CD4-positive, alpha-beta T cell (primary cell): ENCODE measurements at regions not wholly inside any gene's neighbourhood (a gene's known extent, or its start where the extent isn't known, plus 50 kb on each side); places are given as distances from the start of the nearest gene placed in this dataset.

Source experiments
- ATAC-seq: fragments of 200-7000 bp; cut with Tn5 transposase; one replicate; pipeline ENCODE4 v1.10.0; 2022; ENCODE audit warnings: mild to moderate bottlenecking; ENCODE audit not compliant: poor library complexity
- CTCF ChIA-PET: fragments of 350-600 bp; sonication (Branson Sonifier 250); formaldehyde crosslinking; loops from one replicate; lab custom pipeline; 2021; ENCODE audit warnings: antibody characterized with exemption, inconsistent platforms; lab: Charles Lee
- POLR2A ChIA-PET: fragments of 350-600 bp; sonication (Branson Sonifier 250); formaldehyde crosslinking; loops from one replicate; lab custom pipeline; 2021; ENCODE audit warnings: antibody characterized with exemption, inconsistent platforms; lab: Charles Lee
- DNase-seq, 14 experiments: peaks; one replicate each; pipeline ENCODE4 v3.0.0-alpha.2; 2013 to 2020; ENCODE audit warnings: mixed read lengths in 2 of 14
- H3K27ac ChIP-seq, 2 donors: one replicate each; pipeline versions ENCODE4 v1.5.1 to v1.7.0; 2013; ENCODE audit warnings: low read length in 2 of 2, low read depth in 1 of 2, mild to moderate bottlenecking in 1 of 2
- H3K27me3 ChIP-seq, 2 experiments: 1 replicate in 1 of 2; 2 replicates in 1 of 2; pipeline versions ENCODE4 v1.6.1 to v1.7.0; 2013; ENCODE audit warnings: low read length in 2 of 2, control low read depth in 1 of 2, mild to moderate bottlenecking in 1 of 2, moderate library complexity in 1 of 2; ENCODE audit not compliant: insufficient read depth in 2 of 2, control insufficient read depth in 1 of 2
- H3K36me3 ChIP-seq: one replicate; pipeline ENCODE4 v1.6.1; 2013; ENCODE audit warnings: low read length, control low read depth; ENCODE audit not compliant: insufficient read depth
- H3K4me1 ChIP-seq: one replicate; pipeline ENCODE4 v1.6.1; 2013; ENCODE audit warnings: low read length, control low read depth; ENCODE audit not compliant: insufficient read depth
- H3K4me3 ChIP-seq: one replicate; pipeline ENCODE4 v1.5.1; 2013; ENCODE audit warnings: mild to moderate bottlenecking, low read length, moderate library complexity
- H3K9me3 ChIP-seq, 2 experiments: 1 replicate in 1 of 2; 2 replicates in 1 of 2; pipeline versions ENCODE4 v1.6.1 to v1.7.0; 2013; ENCODE audit warnings: low read length in 2 of 2, mild to moderate bottlenecking in 2 of 2, control low read depth in 1 of 2, moderate library complexity in 1 of 2; ENCODE audit not compliant: control insufficient read depth in 1 of 2, insufficient read depth in 1 of 2
- H3K27ac Mint-ChIP-seq: one replicate; pipeline ENCODE4 v1.8.0; 2020; ENCODE audit warnings: mixed read lengths
- H3K27me3 Mint-ChIP-seq: one replicate; pipeline ENCODE4 v1.8.0; 2021; ENCODE audit warnings: mixed read lengths
- H3K36me3 Mint-ChIP-seq: one replicate; pipeline ENCODE4 v1.8.0; 2021; ENCODE audit warnings: low read depth, mixed read lengths
- H3K4me1 Mint-ChIP-seq: one replicate; pipeline ENCODE4 v1.8.0; 2021; ENCODE audit warnings: low read depth, mixed read lengths
- H3K4me3 Mint-ChIP-seq: one replicate; pipeline ENCODE4 v1.8.0; 2020; ENCODE audit warnings: mild to moderate bottlenecking, mixed read lengths
- H3K9me3 Mint-ChIP-seq: one replicate; pipeline ENCODE4 v1.8.0; 2020; ENCODE audit warnings: mixed read lengths
- intact Hi-C, 2 experiments: fragments of 100-400 bp; cut with DNase I in 1 of 2; cut with micrococcal nuclease in 1 of 2; formaldehyde crosslinking; loops; one replicate each; pipeline versions ENCODE4 v1.15.1 to v1.9.0; 2023 to 2025; cut with DNase I, micrococcal nuclease
- TF ChIP-seq, protein P1 (sequence below): fragments of 200-600 bp; IDR thresholded peaks from one replicate; pipeline ENCODE4 v1.8.0; 2022; ENCODE audit warnings: antibody characterized with exemption, mild to moderate bottlenecking

DNA sequence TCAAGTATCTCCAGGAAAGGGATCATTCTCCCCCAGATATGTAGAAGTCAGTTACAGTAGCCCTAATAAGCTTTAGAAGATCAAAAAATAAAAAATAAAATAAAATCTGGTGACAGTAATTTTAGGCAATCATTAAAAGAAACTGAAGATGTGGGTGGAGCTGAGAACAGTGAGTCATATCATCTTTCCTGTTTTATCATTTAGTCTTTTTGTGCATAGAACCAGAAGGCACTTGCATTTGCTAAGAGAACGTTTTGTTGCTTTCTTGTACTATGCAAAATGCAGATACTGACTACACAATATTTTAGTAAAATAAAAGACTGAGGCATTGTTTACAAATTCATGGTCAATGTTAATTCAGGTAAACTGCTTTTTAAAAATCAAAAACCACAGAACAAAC lies 497.4 kb upstream of the EPHA7 start:
- peaks cover 12% of the 10 kb centered on the region for H3K9me3 Mint-ChIP-seq
- no peak overlapping the region for H3K4me3 Mint-ChIP-seq
- peaks cover 0 to 4% of the 10 kb centered on the region in 2 experiments for H3K9me3 ChIP-seq
- DNase-seq (no peak), ATAC-seq (no peak)
- TF ChIP-seq, protein P1, sequence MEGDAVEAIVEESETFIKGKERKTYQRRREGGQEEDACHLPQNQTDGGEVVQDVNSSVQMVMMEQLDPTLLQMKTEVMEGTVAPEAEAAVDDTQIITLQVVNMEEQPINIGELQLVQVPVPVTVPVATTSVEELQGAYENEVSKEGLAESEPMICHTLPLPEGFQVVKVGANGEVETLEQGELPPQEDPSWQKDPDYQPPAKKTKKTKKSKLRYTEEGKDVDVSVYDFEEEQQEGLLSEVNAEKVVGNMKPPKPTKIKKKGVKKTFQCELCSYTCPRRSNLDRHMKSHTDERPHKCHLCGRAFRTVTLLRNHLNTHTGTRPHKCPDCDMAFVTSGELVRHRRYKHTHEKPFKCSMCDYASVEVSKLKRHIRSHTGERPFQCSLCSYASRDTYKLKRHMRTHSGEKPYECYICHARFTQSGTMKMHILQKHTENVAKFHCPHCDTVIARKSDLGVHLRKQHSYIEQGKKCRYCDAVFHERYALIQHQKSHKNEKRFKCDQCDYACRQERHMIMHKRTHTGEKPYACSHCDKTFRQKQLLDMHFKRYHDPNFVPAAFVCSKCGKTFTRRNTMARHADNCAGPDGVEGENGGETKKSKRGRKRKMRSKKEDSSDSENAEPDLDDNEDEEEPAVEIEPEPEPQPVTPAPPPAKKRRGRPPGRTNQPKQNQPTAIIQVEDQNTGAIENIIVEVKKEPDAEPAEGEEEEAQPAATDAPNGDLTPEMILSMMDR = no peak
- no peaks in the 10 kb centered on the region for H3K4me1 Mint-ChIP-seq
- no peaks in the 10 kb centered on the region for H3K27me3 ChIP-seq
- CTCF ChIA-PET = no interaction called here
- H3K36me3 ChIP-seq = no peaks in the 10 kb centered on the region
- H3K4me3 ChIP-seq = no peak overlapping the region
- POLR2A ChIA-PET = no interaction called here
- no peak overlapping the region for H3K27ac ChIP-seq
- no peaks in the 10 kb centered on the region for H3K36me3 Mint-ChIP-seq
- no peaks in the 10 kb centered on the region for H3K4me1 ChIP-seq
- intact Hi-C loops = no loop called here
- no peaks in the 10 kb centered on the region for H3K27me3 Mint-ChIP-seq
- no peak overlapping the region for H3K27ac Mint-ChIP-seq

DNA sequence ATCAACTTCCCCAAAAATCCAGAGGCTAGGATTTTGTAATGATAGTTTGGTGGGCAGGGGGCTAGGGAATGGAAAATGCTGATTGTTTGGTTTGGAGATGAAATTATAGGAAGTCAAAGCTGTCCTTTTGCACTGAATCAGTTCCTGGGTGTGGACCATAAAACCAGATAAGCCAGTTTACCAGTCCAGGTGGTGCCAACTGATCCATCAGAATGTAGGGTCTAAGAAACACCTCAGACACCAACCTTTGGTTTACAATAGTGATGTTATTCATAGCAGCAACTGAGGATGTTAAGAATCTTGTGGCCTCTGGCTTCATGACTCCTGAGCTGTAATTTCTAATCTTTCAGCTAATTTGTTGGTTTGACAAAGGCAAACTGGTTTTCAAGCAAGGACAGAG lies 496.6 kb upstream of the EPHA7 start:
- Histone ChIP-seq H3K36me3 (no peaks in the 10 kb centered on the region), H3K27ac (no peak overlapping the region), H3K4me1 (no peaks in the 10 kb centered on the region), H3K4me3 (no peak overlapping the region), H3K27me3 (no peaks in the 10 kb centered on the region), H3K9me3 (peaks cover 0 to 4% of the 10 kb centered on the region in 2 experiments)
- ATAC-seq = no peak
- Mint-ChIP-seq H3K9me3 (peaks cover 12% of the 10 kb centered on the region), H3K27ac (no peak overlapping the region), H3K27me3 (no peaks in the 10 kb centered on the region), H3K36me3 (no peaks in the 10 kb centered on the region), H3K4me3 (no peak overlapping the region), H3K4me1 (no peaks in the 10 kb centered on the region)
- ChIA-PET CTCF (no interaction called here), POLR2A (no interaction called here)
- intact Hi-C loops = no loop called here
- TF ChIP-seq, protein P1 = no peak
- no peak for DNase-seq

DNA sequence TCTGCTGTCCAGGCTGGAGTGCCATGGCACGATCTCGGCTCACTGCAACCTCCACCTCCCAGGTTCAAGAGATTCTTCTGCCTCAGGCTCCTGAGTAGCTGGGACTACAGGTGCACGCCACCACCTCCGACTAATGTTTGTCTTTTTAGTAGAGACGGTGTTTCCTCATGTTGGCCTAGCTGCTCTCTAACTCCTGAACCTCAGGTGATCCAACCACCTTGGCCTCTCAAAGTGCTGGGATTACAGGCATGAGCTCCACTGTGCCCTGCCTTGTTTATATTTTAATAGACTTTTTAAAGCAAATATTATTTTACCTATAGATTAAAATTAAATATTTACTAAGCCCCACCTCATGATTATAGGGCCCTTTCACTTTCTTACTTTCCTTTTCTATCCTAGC lies 483.2 kb upstream of the EPHA7 start:
- DNase-seq (no peak), ATAC-seq (no peak)
- no peaks in the 10 kb centered on the region for H3K4me1 Mint-ChIP-seq
- Histone ChIP-seq H3K36me3 (no peaks in the 10 kb centered on the region), H3K4me1 (no peaks in the 10 kb centered on the region), H3K4me3 (no peak overlapping the region), H3K9me3 (peaks cover 0 to 5% of the 10 kb centered on the region in 2 experiments), H3K27ac (no peak overlapping the region), H3K27me3 (no peaks in the 10 kb centered on the region)
- no peak overlapping the region for H3K27ac Mint-ChIP-seq
- H3K36me3 Mint-ChIP-seq = no peaks in the 10 kb centered on the region
- CTCF ChIA-PET = no interaction called here
- peaks cover 2% of the 10 kb centered on the region for H3K9me3 Mint-ChIP-seq
- no peaks in the 10 kb centered on the region for H3K27me3 Mint-ChIP-seq
- POLR2A ChIA-PET = no interaction called here
- no peak overlapping the region for H3K4me3 Mint-ChIP-seq
- intact Hi-C loops = no loop called here
- TF ChIP-seq, protein P1 = no peak
